PC-9 (cell line): ENCODE measurements at regions not wholly inside any gene's neighbourhood (a gene's known extent, or its start where the extent isn't known, plus 50 kb on each side); places are given as distances from the start of the nearest gene placed in this dataset.

Experiments used
- BruUV-seq: library from RNA; stranded (reverse); fragments of 400-500 nt; replicated peaks from 2 replicates; lab custom pipeline; 2021; lab: Mats Ljungman, UMichigan
- CTCF ChIA-PET: fragments of 300-600 bp; sonication (Branson Sonifier 250); formaldehyde crosslinking; loops from one replicate; lab custom pipeline; 2022; ENCODE audit warnings: antibody characterized with exemption; lab: Charles Lee
- POLR2A ChIA-PET: fragments of 300-600 bp; sonication (Branson Sonifier 250); formaldehyde crosslinking; loops from one replicate; lab custom pipeline; 2022; ENCODE audit warnings: antibody characterized with exemption; ENCODE audit not compliant: unreplicated experiment; lab: Charles Lee
- DNase-seq, 2 experiments: peaks; one replicate each; pipeline versions ENCODE4 v3.0.0 to v3.0.0-alpha.2; 2015 to 2022; ENCODE audit warnings: mixed read lengths in 1 of 2
- H2AFZ ChIP-seq: fragments of 200-600 bp; sonication (generic); 2 replicates; pipeline ENCODE4 v1.8.1; 2017; ENCODE audit warnings: antibody characterized with exemption
- H3F3A ChIP-seq: fragments of 200-600 bp; sonication (generic); 2 replicates; pipeline ENCODE4 v1.8.1; 2017; ENCODE audit warnings: antibody characterized with exemption, mild to moderate bottlenecking, low read depth; ENCODE audit not compliant: insufficient read depth
- H3K27ac ChIP-seq: fragments of 200-600 bp; sonication (generic); 2 replicates; pipeline ENCODE4 v1.6.1; 2016; ENCODE audit warnings: mixed run types
- H3K27me3 ChIP-seq: fragments of 200-600 bp; sonication (generic); 2 replicates; pipeline ENCODE4 v1.6.1; 2016; ENCODE audit warnings: low read depth, mixed run types; ENCODE audit not compliant: insufficient read depth
- H3K36me3 ChIP-seq: fragments of 200-600 bp; sonication (generic); 2 replicates; pipeline ENCODE4 v1.6.1; 2016; ENCODE audit warnings: low read depth, mixed run types
- H3K4me1 ChIP-seq: fragments of 200-600 bp; sonication (generic); replicated peaks from 2 replicates; pipeline ENCODE4 v1.6.1; 2016; ENCODE audit warnings: mixed run types; ENCODE audit not compliant: insufficient read depth
- H3K4me2 ChIP-seq: fragments of 200-600 bp; sonication (generic); 2 replicates; pipeline ENCODE4 v1.6.1; 2017; ENCODE audit warnings: mixed run types
- H3K4me3 ChIP-seq: fragments of 200-600 bp; sonication (generic); 2 replicates; pipeline ENCODE4 v1.6.1; 2016; ENCODE audit warnings: mixed run types
- H3K79me2 ChIP-seq: fragments of 200-600 bp; sonication (generic); 2 replicates; pipeline ENCODE4 v1.6.1; 2017; ENCODE audit warnings: low read depth, mixed run types
- H3K9me2 ChIP-seq: fragments of 200-600 bp; sonication (generic); 2 replicates; pipeline ENCODE4 v1.8.1; 2017; ENCODE audit warnings: mild to moderate bottlenecking; ENCODE audit not compliant: insufficient read depth
- H3K9me3 ChIP-seq: fragments of 200-600 bp; sonication (generic); 2 replicates; pipeline ENCODE4 v1.8.1; 2016; ENCODE audit warnings: low read depth; ENCODE audit not compliant: insufficient read depth
- H4K20me1 ChIP-seq: fragments of 200-600 bp; sonication (generic); 2 replicates; pipeline ENCODE4 v1.8.1; 2017; ENCODE audit not compliant: insufficient read depth
- EZH2 ChIP-seq: fragments of 200-600 bp; sonication (generic); IDR thresholded peaks from 2 replicates; pipeline ENCODE4 v1.8.0; 2017; ENCODE audit warnings: antibody characterized with exemption, low read depth
- intact Hi-C: fragments of 100-400 bp; cut with micrococcal nuclease; formaldehyde crosslinking; loops from one replicate; pipeline ENCODE4 v1.10.0; 2022; ENCODE audit not compliant: unreplicated experiment
- TF ChIP-seq, protein P1 (sequence below): fragments of 200-600 bp; sonication (generic); conservative IDR thresholded peaks from 2 replicates; pipeline ENCODE4 v1.6.1; 2017; ENCODE audit warnings: mixed run types, antibody characterized with exemption, mild to moderate bottlenecking, moderate library complexity

DNA sequence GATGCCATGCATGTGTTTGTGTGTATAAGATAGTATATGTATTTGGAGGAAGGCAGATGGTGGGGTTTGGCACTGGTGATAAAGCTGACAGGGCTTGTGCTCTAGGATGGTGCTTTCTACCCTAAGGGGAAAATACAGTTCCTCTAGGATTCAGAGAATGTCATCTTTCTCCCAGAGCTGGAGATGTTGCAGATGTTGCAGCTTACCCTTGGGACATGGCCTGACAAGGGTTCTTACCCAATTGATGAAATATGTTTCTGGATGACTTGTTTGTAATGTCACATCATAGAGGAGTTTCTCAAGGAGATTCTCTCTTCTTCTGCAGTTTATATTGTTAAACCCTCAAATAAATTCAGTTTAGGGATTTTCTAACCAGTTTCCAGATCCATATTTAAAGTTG is 52.5 kb upstream of the PITX2 start:
- Histone ChIP-seq H3K27me3 (no peaks in the 10 kb centered on the region), H3K79me2 (no peaks in the 10 kb centered on the region), H3K4me2 (no peak overlapping the region), H3K27ac (no peak overlapping the region), H3K9me2 (no peaks in the 10 kb centered on the region), H2AFZ (no peak overlapping the region), H4K20me1 (no peaks in the 10 kb centered on the region), H3K9me3 (no peaks in the 10 kb centered on the region), H3K4me3 (no peak overlapping the region), H3K4me1 (no peaks in the 10 kb centered on the region), H3F3A (no peaks in the 10 kb centered on the region), H3K36me3 (no peaks in the 10 kb centered on the region)
- no TSS peak for BruUV-seq
- TF ChIP-seq, protein P1, sequence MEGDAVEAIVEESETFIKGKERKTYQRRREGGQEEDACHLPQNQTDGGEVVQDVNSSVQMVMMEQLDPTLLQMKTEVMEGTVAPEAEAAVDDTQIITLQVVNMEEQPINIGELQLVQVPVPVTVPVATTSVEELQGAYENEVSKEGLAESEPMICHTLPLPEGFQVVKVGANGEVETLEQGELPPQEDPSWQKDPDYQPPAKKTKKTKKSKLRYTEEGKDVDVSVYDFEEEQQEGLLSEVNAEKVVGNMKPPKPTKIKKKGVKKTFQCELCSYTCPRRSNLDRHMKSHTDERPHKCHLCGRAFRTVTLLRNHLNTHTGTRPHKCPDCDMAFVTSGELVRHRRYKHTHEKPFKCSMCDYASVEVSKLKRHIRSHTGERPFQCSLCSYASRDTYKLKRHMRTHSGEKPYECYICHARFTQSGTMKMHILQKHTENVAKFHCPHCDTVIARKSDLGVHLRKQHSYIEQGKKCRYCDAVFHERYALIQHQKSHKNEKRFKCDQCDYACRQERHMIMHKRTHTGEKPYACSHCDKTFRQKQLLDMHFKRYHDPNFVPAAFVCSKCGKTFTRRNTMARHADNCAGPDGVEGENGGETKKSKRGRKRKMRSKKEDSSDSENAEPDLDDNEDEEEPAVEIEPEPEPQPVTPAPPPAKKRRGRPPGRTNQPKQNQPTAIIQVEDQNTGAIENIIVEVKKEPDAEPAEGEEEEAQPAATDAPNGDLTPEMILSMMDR = no peak
- no peak for TF ChIP-seq EZH2
- DNase-seq = no peak
- ChIA-PET CTCF (no interaction called here), POLR2A (no interaction called here)
- intact Hi-C loops = no loop called here

- no TSS peak for BruUV-seq
- H3K4me1 ChIP-seq = no peaks in the 10 kb centered on the region
- H3K9me3 ChIP-seq = no peaks in the 10 kb centered on the region
- no peak overlapping the region for H2AFZ ChIP-seq
- no peaks in the 10 kb centered on the region for H3K36me3 ChIP-seq
- ChIA-PET POLR2A (no interaction called here), CTCF (no interaction called here)
- H3K27me3 ChIP-seq = no peaks in the 10 kb centered on the region
- H3K4me3 ChIP-seq = no peak overlapping the region
- no peak overlapping the region for H3K27ac ChIP-seq
- DNase-seq = no peak
- TF ChIP-seq, protein P1 = no peak
- TF ChIP-seq EZH2 = no peak
- intact Hi-C loops = no loop called here
- no peaks in the 10 kb centered on the region for H3K9me2 ChIP-seq
- no peak overlapping the region for H3K4me2 ChIP-seq
- H3F3A ChIP-seq = no peaks in the 10 kb centered on the region
- no peaks in the 10 kb centered on the region for H4K20me1 ChIP-seq
- H3K79me2 ChIP-seq = no peaks in the 10 kb centered on the region
Measured at GRCh38 chr4:110676241-110676640, 53.4 kb upstream of the PITX2 start.

DNA sequence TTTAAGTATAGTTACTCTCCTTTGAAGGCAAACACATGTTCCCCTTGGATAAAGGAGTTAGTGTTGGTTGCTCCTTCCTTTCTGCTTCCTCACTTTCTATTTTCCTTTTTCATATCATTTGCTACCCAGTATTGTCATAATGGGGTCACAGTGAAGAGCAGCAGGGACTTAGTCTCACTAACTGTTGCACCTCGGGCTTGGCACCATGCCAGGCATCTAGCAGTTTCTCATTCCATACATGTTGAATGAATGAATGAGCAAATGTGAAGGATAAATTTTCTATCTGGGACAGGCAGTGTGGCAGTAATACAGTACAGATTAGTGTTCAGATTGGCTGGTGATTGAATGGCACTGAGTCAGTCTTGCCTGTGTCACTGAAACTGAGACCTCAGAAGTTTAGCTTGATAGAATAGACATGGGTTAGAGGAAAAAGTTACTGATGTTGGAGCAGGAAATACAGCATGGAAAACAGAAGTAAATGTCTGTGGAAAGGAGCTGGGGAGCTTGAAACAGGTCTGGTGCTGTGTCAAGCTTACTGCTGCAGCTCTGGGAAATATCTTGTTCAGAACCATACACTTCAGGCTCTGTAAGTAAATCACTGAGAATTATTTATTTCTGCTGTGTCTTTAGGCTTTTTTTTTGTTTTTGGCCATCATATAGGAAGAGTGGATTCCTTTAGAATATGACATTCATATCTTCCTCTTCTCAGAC is 55.8 kb upstream of the PITX2 start:
- H3K27ac ChIP-seq = no peak overlapping the region
- H3K9me3 ChIP-seq = no peaks in the 10 kb centered on the region
- POLR2A ChIA-PET = no interaction called here
- intact Hi-C loops = no loop called here
- TF ChIP-seq, protein P1 = no peak
- no peak for TF ChIP-seq EZH2
- CTCF ChIA-PET = no interaction called here
- H3K9me2 ChIP-seq = no peaks in the 10 kb centered on the region
- no TSS peak for BruUV-seq
- no peaks in the 10 kb centered on the region for H3K27me3 ChIP-seq
- no peak overlapping the region for H3K4me2 ChIP-seq
- no peaks in the 10 kb centered on the region for H3F3A ChIP-seq
- H3K79me2 ChIP-seq = no peaks in the 10 kb centered on the region
- no peaks in the 10 kb centered on the region for H3K36me3 ChIP-seq
- no peaks in the 10 kb centered on the region for H4K20me1 ChIP-seq
- H2AFZ ChIP-seq = no peak overlapping the region
- no peaks in the 10 kb centered on the region for H3K4me1 ChIP-seq
- no peak for DNase-seq
- no peak overlapping the region for H3K4me3 ChIP-seq
